ENCODE measurements at regions not wholly inside any gene's neighbourhood (a gene's known extent, or its start where the extent isn't known, plus 50 kb on each side); places are given as distances from the start of the nearest gene placed in this dataset.

DNA sequence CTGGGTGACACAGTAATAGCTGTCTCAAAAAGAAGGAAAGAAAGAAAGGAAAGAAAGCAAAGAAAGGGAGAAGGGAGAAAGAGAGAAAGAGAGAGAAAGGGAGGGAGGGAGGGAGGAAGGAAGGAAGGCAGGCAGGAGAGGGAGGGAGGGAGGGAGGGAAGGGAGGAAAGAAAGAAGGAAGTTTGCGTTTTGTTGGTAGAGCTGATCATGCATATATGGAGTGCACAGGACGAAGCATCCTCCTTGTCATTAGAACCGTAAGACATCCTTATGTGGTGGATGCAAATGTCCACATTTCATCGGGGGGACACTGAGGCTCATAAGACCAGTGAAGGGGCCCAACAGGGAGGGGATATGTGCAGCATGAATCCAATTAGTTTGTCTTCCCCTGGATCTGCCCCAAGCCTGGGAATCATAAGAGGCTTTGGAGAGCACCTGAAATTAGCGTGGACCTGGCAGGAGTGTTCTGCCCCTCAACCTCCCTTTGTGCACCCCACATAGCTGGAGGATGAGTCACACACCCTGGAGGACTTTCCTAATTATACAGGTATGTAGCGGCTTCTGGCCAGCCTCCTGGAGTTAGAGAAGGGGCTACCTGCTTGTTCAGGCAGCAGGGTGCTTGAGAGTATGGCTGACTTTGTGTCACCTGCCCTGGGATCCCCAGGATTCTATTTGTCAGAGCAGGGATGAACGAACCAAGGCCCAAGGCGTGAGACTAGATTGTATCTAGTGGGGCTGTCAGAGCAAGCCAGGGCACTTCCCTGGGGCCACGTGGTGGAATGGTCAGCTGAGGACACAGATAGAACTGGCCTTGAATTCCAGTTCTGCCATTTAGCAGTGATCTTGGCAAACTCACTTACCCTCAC, 119.7 kb upstream of the CD82 start:
- no peaks in the 10 kb centered on the region for H3K27me3 ChIP-seq (ENCODE audit: insufficient read depth, insufficient read length)
- H3K9ac ChIP-seq (ENCODE audit: insufficient read length, low read depth) = no peak overlapping the region
- no peaks in the 10 kb centered on the region for H3K9me3 ChIP-seq (ENCODE audit: insufficient read depth, low read length)
- peak; percentile 78 for DNase-seq (ENCODE audit: low read depth, low spot score)
- H3K4me1 ChIP-seq (ENCODE audit: insufficient read depth, insufficient read length) = peaks cover 22% of the 10 kb centered on the region
- no peak for TF ChIP-seq SUZ12 (IDR thresholded peaks at IDR 0.05; ENCODE audit: extremely low read depth, insufficient read depth, insufficient read length)
- TF ChIP-seq YY1 (IDR thresholded peaks at IDR 0.05; ENCODE audit: insufficient read depth, insufficient read length) = no peak
- no peak for TF ChIP-seq ZNF274 (IDR thresholded peaks at IDR 0.05; ENCODE audit: low read depth, low read length)
- H3K4me3 ChIP-seq (ENCODE audit: insufficient read length, low read depth) = no peak overlapping the region
- H3K36me3 ChIP-seq (ENCODE audit: insufficient read depth, insufficient read length, low read length) = no peaks in the 10 kb centered on the region

DNA sequence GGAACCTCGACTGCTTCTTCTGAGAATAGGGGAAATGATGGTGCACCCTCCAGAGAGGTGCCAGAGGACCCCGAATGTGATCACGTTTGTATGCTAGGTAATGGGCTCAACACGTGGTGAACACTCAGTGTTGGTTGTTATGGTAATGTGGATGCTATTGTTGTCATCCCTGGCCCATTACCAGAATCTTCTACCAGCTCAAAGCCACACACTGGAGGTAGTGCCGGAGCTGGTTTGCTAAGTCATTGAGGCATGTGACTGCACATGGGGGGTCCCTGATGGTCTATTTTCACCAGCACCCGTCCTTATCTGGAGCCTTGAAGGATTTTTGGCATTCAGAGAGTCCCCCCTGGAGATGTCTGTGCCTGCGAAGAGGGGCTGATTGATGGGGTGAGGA, 119.1 kb upstream of the CD82 start:
- Histone ChIP-seq H3K4me3 (ENCODE audit: insufficient read length, low read depth) (no peak overlapping the region), H3K27me3 (ENCODE audit: insufficient read depth, insufficient read length) (no peaks in the 10 kb centered on the region), H3K9ac (ENCODE audit: insufficient read length, low read depth) (no peak overlapping the region), H3K4me1 (ENCODE audit: insufficient read depth, insufficient read length) (peaks cover 22% of the 10 kb centered on the region), H3K9me3 (ENCODE audit: insufficient read depth, low read length) (no peaks in the 10 kb centered on the region), H3K36me3 (ENCODE audit: insufficient read depth, insufficient read length, low read length) (no peaks in the 10 kb centered on the region)
- no peak for DNase-seq (ENCODE audit: low read depth, low spot score)
- TF ChIP-seq SUZ12 (IDR thresholded peaks at IDR 0.05; ENCODE audit: extremely low read depth, insufficient read depth, insufficient read length) = no peak
- TF ChIP-seq YY1 (IDR thresholded peaks at IDR 0.05; ENCODE audit: insufficient read depth, insufficient read length) = no peak
- no peak for TF ChIP-seq ZNF274 (IDR thresholded peaks at IDR 0.05; ENCODE audit: low read depth, low read length)

DNA sequence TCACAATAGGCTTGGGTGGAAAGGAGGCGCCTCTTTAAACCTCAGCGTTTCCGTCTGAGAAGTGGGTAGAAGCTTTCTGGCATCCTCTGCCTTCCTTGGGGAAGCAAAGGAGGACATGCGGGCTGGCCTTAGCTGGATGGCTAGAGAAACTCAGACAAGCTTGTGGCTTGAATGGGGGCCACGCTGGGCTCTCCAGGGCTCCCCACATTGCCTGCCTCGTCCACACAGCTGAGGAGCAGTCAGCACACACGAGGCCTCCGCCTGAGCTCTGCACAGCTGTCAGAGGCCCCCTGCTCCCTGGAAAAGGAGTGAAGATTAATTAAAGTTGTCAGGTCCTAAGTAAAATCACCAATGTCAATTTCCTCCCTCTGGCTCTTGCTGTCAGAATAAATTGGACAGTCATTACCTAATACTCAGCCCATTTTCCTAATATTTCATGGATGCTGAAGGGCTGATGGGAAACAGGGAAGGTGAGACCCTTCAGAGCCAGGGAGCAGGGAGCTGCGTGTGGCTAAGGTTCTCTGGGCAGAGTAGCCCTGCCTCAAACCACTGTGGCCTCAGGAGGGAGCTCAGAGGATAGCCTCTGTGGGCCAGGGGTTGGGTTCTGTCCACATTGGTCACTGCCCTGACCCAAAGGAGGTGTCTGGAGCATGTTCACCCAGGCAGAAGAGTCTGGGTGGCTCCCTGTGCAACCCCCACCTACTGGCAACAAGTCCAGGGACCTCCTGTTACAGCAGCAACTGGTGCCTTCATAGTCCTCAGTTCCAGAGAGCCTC, 118.3 kb upstream of the CD82 start:
- H3K4me3 ChIP-seq (ENCODE audit: insufficient read length, low read depth) = no peak overlapping the region
- H3K9ac ChIP-seq (ENCODE audit: insufficient read length, low read depth) = no peak overlapping the region
- no peak for DNase-seq (ENCODE audit: low read depth, low spot score)
- no peaks in the 10 kb centered on the region for H3K36me3 ChIP-seq (ENCODE audit: insufficient read depth, insufficient read length, low read length)
- H3K9me3 ChIP-seq (ENCODE audit: insufficient read depth, low read length) = no peaks in the 10 kb centered on the region
- H3K27me3 ChIP-seq (ENCODE audit: insufficient read depth, insufficient read length) = no peaks in the 10 kb centered on the region
- TF ChIP-seq YY1 (IDR thresholded peaks at IDR 0.05; ENCODE audit: insufficient read depth, insufficient read length) = no peak
- no peak for TF ChIP-seq ZNF274 (IDR thresholded peaks at IDR 0.05; ENCODE audit: low read depth, low read length)
- TF ChIP-seq SUZ12 (IDR thresholded peaks at IDR 0.05; ENCODE audit: extremely low read depth, insufficient read depth, insufficient read length) = no peak
- H3K4me1 ChIP-seq (ENCODE audit: insufficient read depth, insufficient read length) = peaks cover 22% of the 10 kb centered on the region

DNA sequence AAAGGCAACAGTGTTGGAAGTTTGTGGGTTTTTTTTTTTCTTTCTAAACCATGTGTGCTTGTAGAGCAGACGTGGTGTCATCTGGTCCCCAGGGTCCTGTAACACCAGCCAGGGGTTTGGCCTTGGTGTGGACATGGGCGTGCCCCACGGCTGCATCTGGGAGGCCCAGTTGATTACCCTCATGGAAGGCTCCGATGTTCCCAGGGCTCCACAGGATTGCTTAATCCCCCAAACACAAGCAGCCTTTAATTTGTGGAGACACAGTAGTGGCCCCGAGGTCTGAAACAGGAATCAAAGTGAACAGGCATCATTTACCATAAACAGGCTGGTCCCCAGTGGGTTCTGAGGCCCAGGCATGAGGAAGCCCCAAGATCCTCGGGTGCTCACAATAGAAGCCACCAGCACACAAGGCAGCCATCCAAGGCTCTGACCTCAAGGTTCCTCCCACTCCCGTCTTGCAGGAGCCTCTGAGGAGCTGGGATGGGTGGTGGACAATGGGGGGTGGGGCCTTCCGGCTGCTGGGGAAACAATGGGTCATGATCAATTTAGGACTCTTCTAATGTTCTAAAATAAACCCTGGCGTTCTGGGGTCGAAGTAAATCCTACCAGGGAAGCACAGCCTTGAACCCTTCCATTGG, 115.0 kb upstream of the CD82 start:
- Histone ChIP-seq H3K4me1 (ENCODE audit: insufficient read depth, insufficient read length) (peaks cover 18% of the 10 kb centered on the region), H3K4me3 (ENCODE audit: insufficient read length, low read depth) (no peak overlapping the region), H3K9me3 (ENCODE audit: insufficient read depth, low read length) (no peaks in the 10 kb centered on the region), H3K36me3 (ENCODE audit: insufficient read depth, insufficient read length, low read length) (no peaks in the 10 kb centered on the region), H3K9ac (ENCODE audit: insufficient read length, low read depth) (no peak overlapping the region), H3K27me3 (ENCODE audit: insufficient read depth, insufficient read length) (no peaks in the 10 kb centered on the region)
- TF ChIP-seq ZNF274 (IDR thresholded peaks at IDR 0.05; ENCODE audit: low read depth, low read length) (no peak), SUZ12 (IDR thresholded peaks at IDR 0.05; ENCODE audit: extremely low read depth, insufficient read depth, insufficient read length) (no peak), YY1 (IDR thresholded peaks at IDR 0.05; ENCODE audit: insufficient read depth, insufficient read length) (no peak)
- no peak for DNase-seq (ENCODE audit: low read depth, low spot score)

DNA sequence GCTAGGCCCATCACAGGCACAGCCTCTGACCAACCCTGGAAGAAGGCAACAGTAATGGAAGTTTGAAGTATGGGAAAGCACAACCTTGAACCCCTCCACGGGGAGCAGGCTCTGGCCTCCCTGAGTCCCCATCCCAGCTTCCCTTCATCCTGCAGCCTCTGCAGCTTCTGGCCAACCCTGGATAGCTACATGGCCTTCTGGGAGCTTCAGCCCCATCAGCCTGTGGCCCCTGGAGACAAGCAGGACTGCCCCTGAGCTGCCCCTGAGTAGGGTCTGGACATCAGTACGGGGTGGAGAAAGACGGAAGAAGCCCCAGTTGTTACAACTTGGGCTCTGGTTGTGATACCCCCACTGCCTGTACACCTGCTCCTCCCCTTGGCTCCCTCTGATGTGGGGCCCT, 113.8 kb upstream of the CD82 start:
- Histone ChIP-seq H3K27me3 (ENCODE audit: insufficient read depth, insufficient read length) (no peaks in the 10 kb centered on the region), H3K4me3 (ENCODE audit: insufficient read length, low read depth) (no peak overlapping the region), H3K9ac (ENCODE audit: insufficient read length, low read depth) (no peak overlapping the region), H3K36me3 (ENCODE audit: insufficient read depth, insufficient read length, low read length) (no peaks in the 10 kb centered on the region), H3K4me1 (ENCODE audit: insufficient read depth, insufficient read length) (peaks cover 12% of the 10 kb centered on the region), H3K9me3 (ENCODE audit: insufficient read depth, low read length) (no peaks in the 10 kb centered on the region)
- no peak for DNase-seq (ENCODE audit: low read depth, low spot score)
- TF ChIP-seq ZNF274 (IDR thresholded peaks at IDR 0.05; ENCODE audit: low read depth, low read length) (no peak), SUZ12 (IDR thresholded peaks at IDR 0.05; ENCODE audit: extremely low read depth, insufficient read depth, insufficient read length) (no peak), YY1 (IDR thresholded peaks at IDR 0.05; ENCODE audit: insufficient read depth, insufficient read length) (no peak)

DNA sequence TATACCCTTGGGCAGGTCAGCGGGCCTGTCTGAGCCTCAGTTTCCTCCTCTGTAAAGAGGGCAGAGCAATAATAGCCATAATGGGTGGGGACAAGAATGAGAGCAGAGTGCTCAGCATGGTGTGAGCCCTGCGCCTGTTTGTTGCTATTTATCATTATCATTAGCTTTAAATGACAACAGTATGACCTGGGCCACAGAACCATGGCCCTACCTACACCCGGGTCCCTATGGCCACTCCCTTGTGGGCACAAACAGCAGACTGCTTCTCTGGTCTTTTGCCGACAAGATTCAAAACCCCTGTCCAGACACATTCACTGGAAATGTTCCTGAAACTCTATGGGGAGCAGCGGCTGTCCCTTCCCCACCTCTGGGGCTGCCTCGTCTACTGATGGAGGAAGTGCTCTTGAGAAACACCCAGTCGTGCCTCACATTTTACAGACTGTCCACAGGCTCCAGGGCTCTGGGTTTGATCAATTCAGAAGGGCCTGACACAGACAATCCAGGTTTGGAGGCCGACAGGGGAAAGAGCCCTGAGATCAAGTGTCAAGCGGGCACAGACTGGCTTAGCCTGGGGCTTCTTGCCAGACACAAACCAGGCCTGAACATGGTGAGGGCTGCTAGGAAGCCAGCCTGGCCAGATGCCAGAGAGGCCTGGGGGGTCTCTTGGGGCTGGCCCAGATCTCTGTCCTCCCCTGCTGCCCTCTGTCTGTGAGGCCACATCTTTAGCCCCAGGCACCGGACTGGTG, 112.5 kb upstream of the CD82 start:
- no peak for DNase-seq (ENCODE audit: low read depth, low spot score)
- H3K9me3 ChIP-seq (ENCODE audit: insufficient read depth, low read length) = no peaks in the 10 kb centered on the region
- H3K27me3 ChIP-seq (ENCODE audit: insufficient read depth, insufficient read length) = no peaks in the 10 kb centered on the region
- no peak for TF ChIP-seq ZNF274 (IDR thresholded peaks at IDR 0.05; ENCODE audit: low read depth, low read length)
- no peak for TF ChIP-seq YY1 (IDR thresholded peaks at IDR 0.05; ENCODE audit: insufficient read depth, insufficient read length)
- TF ChIP-seq SUZ12 (IDR thresholded peaks at IDR 0.05; ENCODE audit: extremely low read depth, insufficient read depth, insufficient read length) = no peak
- H3K4me1 ChIP-seq (ENCODE audit: insufficient read depth, insufficient read length) = peaks cover 6% of the 10 kb centered on the region
- no peaks in the 10 kb centered on the region for H3K36me3 ChIP-seq (ENCODE audit: insufficient read depth, insufficient read length, low read length)
- no peak overlapping the region for H3K9ac ChIP-seq (ENCODE audit: insufficient read length, low read depth)
- H3K4me3 ChIP-seq (ENCODE audit: insufficient read length, low read depth) = no peak overlapping the region

Data from NT2/D1 (cell line).